HEK293 (cell line): ENCODE measurements at regions not wholly inside any gene's neighbourhood (a gene's known extent, or its start where the extent isn't known, plus 50 kb on each side); places are given as distances from the start of the nearest gene placed in this dataset.

ENCODE experiments used
- ZNF114 ChIP-seq: fragments of 450-650 bp; formaldehyde crosslinking; IDR thresholded peaks from 2 replicates; pipeline ENCODE4 v1.5.0; 2017; ENCODE audit warnings: missing biosample characterization, missing genetic modification characterization
- ZNF274 ChIP-seq, 2 experiments: fragments of 200-500 bp in 1 of 2; fragments of 450-650 bp in 1 of 2; sonication (Bioruptor generic) in 1 of 2; formaldehyde crosslinking in 1 of 2; IDR thresholded peaks; 2 replicates each; pipeline versions ENCODE4 v1.5.1 to v1.6.1; 2014 to 2016; ENCODE audit warnings: borderline replicate concordance in 1 of 2, inconsistent platforms in 1 of 2, low read length in 1 of 2, missing biosample characterization in 1 of 2, missing genetic modification characterization in 1 of 2
- ZNF776 ChIP-seq: fragments of 450-650 bp; formaldehyde crosslinking; IDR thresholded peaks from 2 replicates; pipeline ENCODE4 v1.5.0; 2017; ENCODE audit warnings: missing biosample characterization, missing genetic modification characterization, borderline replicate concordance
- ZNF777 ChIP-seq: fragments of 450-650 bp; formaldehyde crosslinking; IDR thresholded peaks from 2 replicates; pipeline ENCODE4 v1.5.1; 2017; ENCODE audit warnings: missing biosample characterization, missing genetic modification characterization, borderline replicate concordance
- TF ChIP-seq, protein P1 (sequence below): fragments of 450-650 bp; IDR thresholded peaks from 2 replicates; pipeline ENCODE4 v1.5.1; 2018; ENCODE audit warnings: missing biosample characterization, missing genetic modification characterization
- TF ChIP-seq, protein P2 (sequence below): fragments of 450-650 bp; formaldehyde crosslinking; IDR thresholded peaks from 2 replicates; pipeline ENCODE4 v1.5.1; 2016; ENCODE audit warnings: missing biosample characterization, missing genetic modification characterization
- TF ChIP-seq, protein P3 (sequence below): fragments of 450-650 bp; formaldehyde crosslinking; IDR thresholded peaks from 2 replicates; pipeline ENCODE4 v1.5.1; 2016; ENCODE audit warnings: missing biosample characterization, missing genetic modification characterization
- TF ChIP-seq, protein P4 (sequence below): fragments of 450-650 bp; formaldehyde crosslinking; IDR thresholded peaks from 2 replicates; pipeline ENCODE4 v1.5.1; 2016; ENCODE audit warnings: missing biosample characterization, missing genetic modification characterization

DNA sequence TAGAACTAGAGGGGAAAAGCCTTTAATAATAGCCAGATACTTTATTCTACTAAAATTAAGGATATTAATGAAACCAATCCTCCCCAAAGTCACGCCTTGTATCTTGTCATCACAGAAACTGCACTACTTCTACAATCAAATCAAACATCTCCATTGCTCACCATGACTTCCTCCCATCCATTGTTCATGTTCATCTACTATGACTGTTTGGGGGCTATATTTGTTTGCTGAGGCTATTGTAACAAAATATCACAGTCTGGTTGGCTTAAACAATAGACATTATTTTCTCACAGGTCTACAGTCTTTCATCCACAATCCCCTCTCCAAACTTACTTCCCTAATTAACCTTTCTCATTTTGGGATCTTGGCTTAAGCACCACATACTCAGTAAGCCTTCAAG, 193.6 kb upstream of the FSCB start:
- TF ChIP-seq ZNF114, result no peak
- TF ChIP-seq, protein P1, sequence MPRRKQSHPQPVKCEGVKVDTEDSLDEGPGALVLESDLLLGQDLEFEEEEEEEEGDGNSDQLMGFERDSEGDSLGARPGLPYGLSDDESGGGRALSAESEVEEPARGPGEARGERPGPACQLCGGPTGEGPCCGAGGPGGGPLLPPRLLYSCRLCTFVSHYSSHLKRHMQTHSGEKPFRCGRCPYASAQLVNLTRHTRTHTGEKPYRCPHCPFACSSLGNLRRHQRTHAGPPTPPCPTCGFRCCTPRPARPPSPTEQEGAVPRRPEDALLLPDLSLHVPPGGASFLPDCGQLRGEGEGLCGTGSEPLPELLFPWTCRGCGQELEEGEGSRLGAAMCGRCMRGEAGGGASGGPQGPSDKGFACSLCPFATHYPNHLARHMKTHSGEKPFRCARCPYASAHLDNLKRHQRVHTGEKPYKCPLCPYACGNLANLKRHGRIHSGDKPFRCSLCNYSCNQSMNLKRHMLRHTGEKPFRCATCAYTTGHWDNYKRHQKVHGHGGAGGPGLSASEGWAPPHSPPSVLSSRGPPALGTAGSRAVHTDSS (tag by site-specific recombination), result no peak
- TF ChIP-seq, protein P2, sequence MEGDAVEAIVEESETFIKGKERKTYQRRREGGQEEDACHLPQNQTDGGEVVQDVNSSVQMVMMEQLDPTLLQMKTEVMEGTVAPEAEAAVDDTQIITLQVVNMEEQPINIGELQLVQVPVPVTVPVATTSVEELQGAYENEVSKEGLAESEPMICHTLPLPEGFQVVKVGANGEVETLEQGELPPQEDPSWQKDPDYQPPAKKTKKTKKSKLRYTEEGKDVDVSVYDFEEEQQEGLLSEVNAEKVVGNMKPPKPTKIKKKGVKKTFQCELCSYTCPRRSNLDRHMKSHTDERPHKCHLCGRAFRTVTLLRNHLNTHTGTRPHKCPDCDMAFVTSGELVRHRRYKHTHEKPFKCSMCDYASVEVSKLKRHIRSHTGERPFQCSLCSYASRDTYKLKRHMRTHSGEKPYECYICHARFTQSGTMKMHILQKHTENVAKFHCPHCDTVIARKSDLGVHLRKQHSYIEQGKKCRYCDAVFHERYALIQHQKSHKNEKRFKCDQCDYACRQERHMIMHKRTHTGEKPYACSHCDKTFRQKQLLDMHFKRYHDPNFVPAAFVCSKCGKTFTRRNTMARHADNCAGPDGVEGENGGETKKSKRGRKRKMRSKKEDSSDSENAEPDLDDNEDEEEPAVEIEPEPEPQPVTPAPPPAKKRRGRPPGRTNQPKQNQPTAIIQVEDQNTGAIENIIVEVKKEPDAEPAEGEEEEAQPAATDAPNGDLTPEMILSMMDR (tag by site-specific recombination), result no peak
- TF ChIP-seq ZNF777 (tag by site-specific recombination), result no peak
- TF ChIP-seq ZNF274 (IDR thresholded peaks at IDR 0.05; ENCODE audit: low read length), result no peak
- TF ChIP-seq ZNF274 (tag by site-specific recombination; IDR thresholded peaks at IDR 0.05; ENCODE audit: borderline replicate concordance), result no peak
- TF ChIP-seq, protein P3, sequence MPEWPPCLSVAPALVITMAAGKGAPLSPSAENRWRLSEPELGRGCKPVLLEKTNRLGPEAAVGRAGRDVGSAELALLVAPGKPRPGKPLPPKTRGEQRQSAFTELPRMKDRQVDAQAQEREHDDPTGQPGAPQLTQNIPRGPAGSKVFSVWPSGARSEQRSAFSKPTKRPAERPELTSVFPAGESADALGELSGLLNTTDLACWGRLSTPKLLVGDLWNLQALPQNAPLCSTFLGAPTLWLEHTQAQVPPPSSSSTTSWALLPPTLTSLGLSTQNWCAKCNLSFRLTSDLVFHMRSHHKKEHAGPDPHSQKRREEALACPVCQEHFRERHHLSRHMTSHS, result no peak
- TF ChIP-seq, protein P4, sequence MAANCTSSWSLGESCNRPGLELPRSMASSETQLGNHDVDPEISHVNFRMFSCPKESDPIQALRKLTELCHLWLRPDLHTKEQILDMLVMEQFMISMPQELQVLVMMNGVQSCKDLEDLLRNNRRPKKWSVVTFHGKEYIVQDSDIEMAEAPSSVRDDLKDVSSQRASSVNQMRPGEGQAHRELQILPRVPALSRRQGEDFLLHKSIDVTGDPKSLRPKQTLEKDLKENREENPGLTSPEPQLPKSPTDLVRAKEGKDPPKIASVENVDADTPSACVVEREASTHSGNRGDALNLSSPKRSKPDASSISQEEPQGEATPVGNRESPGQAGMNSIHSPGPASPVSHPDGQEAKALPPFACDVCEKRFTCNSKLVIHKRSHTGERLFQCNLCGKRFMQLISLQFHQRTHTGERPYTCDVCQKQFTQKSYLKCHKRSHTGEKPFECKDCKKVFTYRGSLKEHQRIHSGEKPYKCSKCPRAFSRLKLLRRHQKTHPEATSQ (tag by site-specific recombination), result no peak
- no peak for TF ChIP-seq ZNF776 (tag by site-specific recombination)
